HG03432 (cell line): ENCODE measurements at regions not wholly inside any gene's neighbourhood (a gene's known extent, or its start where the extent isn't known, plus 50 kb on each side); places are given as distances from the start of the nearest gene placed in this dataset.
A peak's percentile ranks its signal among the peaks of the same experiment; 100 is the strongest.

Experiments used
- ATAC-seq: cut with Tn5 transposase; IDR thresholded peaks from one replicate; pipeline ENCODE4 v1.9.1; 2021; ENCODE audit warnings: mild to moderate bottlenecking, moderate library complexity; ENCODE audit not compliant: unreplicated experiment

GRCh38 chr2:67462738-67463496 lies 65.8 kb downstream of the ETAA1 start:
- no peak for ATAC-seq

GRCh38 chr2:67463810-67464209 lies 66.7 kb downstream of the ETAA1 start:
- ATAC-seq = no peak

- no peak for ATAC-seq
Measured at GRCh38 chr2:67465623-67466022, 68.5 kb downstream of the ETAA1 start.

- no peak for ATAC-seq
Measured at GRCh38 chr2:67466734-67467133, 69.6 kb downstream of the ETAA1 start.

GRCh38 chr2:67471681-67472080 lies 74.5 kb downstream of the ETAA1 start:
- ATAC-seq = no peak

DNA sequence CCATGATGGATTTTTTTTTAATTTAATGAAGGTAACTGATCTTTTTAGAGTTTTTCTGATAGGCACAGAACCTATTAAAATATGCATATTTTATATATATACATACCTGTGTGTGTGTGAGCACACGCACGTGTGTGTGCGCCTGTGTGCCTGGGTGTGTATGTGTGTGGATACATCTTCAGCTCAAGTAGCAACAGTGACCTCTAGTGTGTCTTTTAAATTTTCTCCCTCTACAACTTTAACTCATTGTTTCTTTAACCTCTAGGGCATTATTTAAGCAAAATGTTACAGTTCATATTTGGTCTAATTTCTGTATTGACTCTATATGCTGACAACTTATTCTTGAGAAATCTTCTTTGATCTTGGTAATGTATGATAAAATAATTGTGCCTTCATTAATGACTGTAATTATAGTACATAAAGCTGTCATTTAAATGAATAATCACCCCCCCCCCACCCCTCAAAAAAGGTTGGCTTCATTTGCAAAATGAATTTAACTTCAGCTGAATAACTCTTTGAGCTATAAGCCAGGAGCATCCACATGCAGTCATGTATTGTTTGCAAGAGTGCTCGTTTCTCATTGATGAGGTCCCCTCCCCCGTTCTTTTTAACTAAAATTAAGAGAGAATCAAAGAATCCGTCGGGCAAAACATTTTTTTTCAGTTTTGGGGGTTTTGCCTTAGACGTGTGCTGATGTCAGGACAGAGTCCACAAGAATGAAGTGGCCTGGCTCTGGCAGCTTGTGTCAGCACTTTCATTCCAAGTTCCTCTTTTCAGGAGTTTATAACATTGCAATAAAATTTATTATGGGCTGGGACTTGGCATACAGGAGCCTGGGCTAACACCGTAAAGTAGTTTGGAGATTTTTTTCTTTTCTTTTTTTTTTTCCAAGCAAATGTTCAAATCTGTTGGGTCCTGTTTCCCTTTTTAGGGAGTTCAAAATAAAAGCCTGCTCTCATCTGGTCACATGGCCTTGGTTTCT lies 80.0 kb downstream of the ETAA1 start:
- ATAC-seq = peak; percentile 45

DNA sequence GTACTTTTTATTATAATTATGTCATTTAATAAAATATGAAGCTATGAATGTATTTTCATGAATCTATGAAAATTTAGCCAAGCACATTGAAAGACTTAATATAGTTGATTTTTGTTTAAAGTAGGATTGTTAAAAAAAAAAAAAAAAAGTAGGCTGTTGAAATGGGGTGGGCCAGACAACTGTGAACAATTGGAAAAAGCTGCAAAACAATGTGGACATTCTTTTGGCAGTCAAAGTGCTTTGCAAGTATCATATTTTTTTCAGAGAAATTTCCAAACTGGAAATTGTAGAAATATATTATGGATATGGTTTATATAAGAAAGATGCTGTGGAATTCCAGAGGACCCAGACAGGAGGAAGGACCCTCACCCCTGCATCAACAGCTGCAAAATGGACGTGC lies 82.1 kb downstream of the ETAA1 start:
- no peak for ATAC-seq

DNA sequence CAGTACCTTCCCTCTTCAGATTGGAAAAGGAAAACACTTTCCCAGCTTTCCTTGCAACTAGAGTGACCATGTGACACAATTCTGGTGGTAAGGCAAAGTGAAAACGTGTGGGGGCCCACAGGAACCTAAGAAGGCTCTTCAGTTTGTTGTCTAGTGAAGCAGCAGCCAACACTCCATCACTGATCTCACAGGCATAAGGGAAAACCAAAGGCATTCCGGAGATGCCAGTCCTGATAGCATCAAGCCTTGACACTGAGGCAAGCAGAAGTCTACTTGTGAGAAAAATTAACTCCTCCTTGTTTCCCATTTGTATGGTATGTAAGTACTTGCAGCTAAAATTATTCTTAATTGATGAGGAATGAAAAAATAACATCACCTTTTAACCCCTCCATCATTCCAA lies 88.3 kb downstream of the ETAA1 start:
- no peak for ATAC-seq

GRCh38 chr2:67486041-67486796 lies 89.1 kb downstream of the ETAA1 start:
- no peak for ATAC-seq

- no peak for ATAC-seq
Measured at GRCh38 chr2:67487993-67488392, 90.9 kb downstream of the ETAA1 start.

GRCh38 chr2:67489396-67489795 lies 92.3 kb downstream of the ETAA1 start:
- ATAC-seq = no peak

GRCh38 chr2:67498931-67499330 lies 101.8 kb downstream of the ETAA1 start:
- ATAC-seq = no peak

GRCh38 chr2:67499989-67500388 lies 102.9 kb downstream of the ETAA1 start:
- ATAC-seq = no peak

DNA sequence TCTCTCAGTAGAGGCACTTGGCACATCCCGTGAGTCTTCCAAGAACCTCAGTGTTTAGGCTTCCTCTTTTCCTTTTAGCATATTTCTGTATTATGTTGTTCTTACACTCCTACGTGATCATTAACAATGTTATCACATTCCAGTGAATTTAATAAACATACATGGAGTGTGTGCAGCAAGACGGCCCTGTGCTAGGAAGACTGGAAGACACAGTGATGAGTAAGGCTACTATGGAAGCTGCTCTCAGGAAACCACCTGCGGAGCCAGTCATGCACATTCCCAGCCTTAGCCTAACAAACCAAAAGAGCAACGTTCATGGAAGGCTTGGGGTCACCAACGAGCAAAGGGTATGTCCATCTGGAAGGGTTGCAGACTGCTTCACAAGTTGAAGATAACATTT lies 103.4 kb downstream of the ETAA1 start:
- ATAC-seq = no peak

GRCh38 chr2:67502346-67503065 lies 105.4 kb downstream of the ETAA1 start:
- ATAC-seq = no peak

DNA sequence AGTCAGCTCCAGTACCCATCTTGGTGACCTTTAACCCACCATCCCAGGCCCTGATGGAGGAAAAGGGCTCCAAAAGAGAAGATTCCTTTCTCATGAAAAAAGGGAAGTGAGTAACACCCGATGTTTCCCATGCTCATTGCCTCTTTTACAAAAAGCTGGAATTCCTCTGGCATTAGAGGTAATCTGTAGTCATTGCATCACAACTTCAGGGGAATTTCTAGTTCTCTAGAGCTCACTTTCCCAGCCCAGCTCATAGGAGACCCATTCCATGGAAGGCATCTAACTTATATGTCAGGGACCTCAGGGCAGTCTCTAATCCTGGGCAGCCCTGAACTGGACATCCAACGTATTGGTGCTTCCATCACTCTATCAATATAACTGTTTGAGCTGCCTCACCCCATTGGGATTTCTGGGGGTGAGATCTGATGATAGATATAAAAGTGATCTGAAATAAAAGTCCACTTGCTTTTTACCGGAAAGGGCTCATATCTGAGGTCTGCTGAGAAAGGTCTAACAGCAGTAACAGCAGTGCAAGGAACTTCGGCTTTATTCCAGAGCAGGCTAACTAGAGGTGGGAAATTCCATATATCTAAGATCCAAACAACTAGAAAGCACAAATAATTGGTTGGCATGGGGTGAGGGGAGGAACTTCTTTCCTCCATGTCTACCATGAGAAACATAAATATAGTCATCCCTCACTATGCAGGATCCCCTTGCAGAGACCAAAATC lies 106.1 kb downstream of the ETAA1 start:
- no peak for ATAC-seq

GRCh38 chr2:67510745-67511144 lies 113.6 kb downstream of the ETAA1 start:
- ATAC-seq = no peak

DNA sequence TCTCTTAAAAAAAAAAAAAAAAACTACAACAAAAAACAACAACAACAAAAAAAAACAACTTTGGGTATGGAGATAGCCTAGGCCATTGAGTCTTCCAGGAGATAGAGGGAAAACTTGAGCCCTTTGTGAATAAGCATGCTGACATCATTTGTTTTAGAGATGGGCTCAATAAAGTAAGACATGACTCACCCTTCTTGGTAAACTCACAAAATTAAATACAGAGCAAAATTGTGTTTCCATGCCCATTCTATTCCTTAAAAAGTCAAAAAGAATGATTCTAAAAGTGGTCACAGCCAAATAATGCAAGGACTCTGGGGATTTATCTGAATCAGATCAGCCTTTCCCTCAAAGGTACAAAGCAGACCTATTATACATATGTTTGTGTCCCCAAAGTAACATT lies 117.4 kb downstream of the ETAA1 start:
- no peak for ATAC-seq

- ATAC-seq = no peak
Measured at GRCh38 chr2:67515056-67515455, 117.9 kb downstream of the ETAA1 start.

GRCh38 chr2:67515538-67515937 lies 118.4 kb downstream of the ETAA1 start:
- ATAC-seq = no peak
